ENCODE measurements at regions not wholly inside any gene's neighbourhood (a gene's known extent, or its start where the extent isn't known, plus 50 kb on each side); places are given as distances from the start of the nearest gene placed in this dataset.

GRCh38 chr2:175559613-175560012, 378.1 kb upstream of the ATP5MC3 start:
- no peak overlapping the region for H3K4me3 ChIP-seq
- no peak overlapping the region for H3K4me2 ChIP-seq
- no peak overlapping the region for H3K9ac ChIP-seq
- H3K4me1 ChIP-seq, result no peaks in the 10 kb centered on the region
- H3K36me3 ChIP-seq, result no peaks in the 10 kb centered on the region
- H3K27ac ChIP-seq, result no peak overlapping the region
- H3K9me3 ChIP-seq (replicated peaks in 1 of 11), result no peaks in the 10 kb centered on the region
- no peaks in the 10 kb centered on the region for H4K20me1 ChIP-seq
- no peak for TF ChIP-seq Cebpa-rat (IDR thresholded peaks at IDR 0.05)
- H3K27me3 ChIP-seq, result no peaks in the 10 kb centered on the region

- TF ChIP-seq Cebpa-rat (IDR thresholded peaks at IDR 0.05), result no peak
- no peak overlapping the region for H3K27ac ChIP-seq
- no peak overlapping the region for H3K4me3 ChIP-seq
- H3K4me2 ChIP-seq, result no peak overlapping the region
- H3K9ac ChIP-seq, result no peak overlapping the region
- no peaks in the 10 kb centered on the region for H4K20me1 ChIP-seq
- H3K27me3 ChIP-seq, result no peaks in the 10 kb centered on the region
- H3K36me3 ChIP-seq, result no peaks in the 10 kb centered on the region
- H3K4me1 ChIP-seq, result peaks cover 0 to 9% (median 0%) of the 10 kb centered on the region in 10 experiments; a peak in 3 of 20 replicates
- no peaks in the 10 kb centered on the region for H3K9me3 ChIP-seq (replicated peaks in 1 of 11)
Measured at GRCh38 chr2:175557810-175558377, 376.4 kb upstream of the ATP5MC3 start.

GRCh38 chr2:175553910-175554309, 372.4 kb upstream of the ATP5MC3 start:
- Histone ChIP-seq H3K27me3 (no peaks in the 10 kb centered on the region), H3K4me2 (no peak overlapping the region), H3K36me3 (no peaks in the 10 kb centered on the region), H3K4me1 (peaks cover 0 to 14% (median 0%) of the 10 kb centered on the region in 10 experiments; a peak in 3 of 20 replicates), H3K9me3 (replicated peaks in 1 of 11) (no peaks in the 10 kb centered on the region), H4K20me1 (no peaks in the 10 kb centered on the region), H3K4me3 (no peak overlapping the region), H3K9ac (no peak overlapping the region), H3K27ac (no peak overlapping the region)
- no peak for TF ChIP-seq Cebpa-rat (IDR thresholded peaks at IDR 0.05)

GRCh38 chr2:175552902-175553301, 371.4 kb upstream of the ATP5MC3 start:
- no peaks in the 10 kb centered on the region for H3K27me3 ChIP-seq
- H3K4me2 ChIP-seq, result peak overlapping the region in 2 of 11 experiments; percentile 27 to 59; a peak in 4 of 22 replicates
- no peak for TF ChIP-seq Cebpa-rat (IDR thresholded peaks at IDR 0.05)
- H3K36me3 ChIP-seq, result no peaks in the 10 kb centered on the region
- no peak overlapping the region for H3K9ac ChIP-seq
- no peaks in the 10 kb centered on the region for H3K9me3 ChIP-seq (replicated peaks in 1 of 11)
- H4K20me1 ChIP-seq, result no peaks in the 10 kb centered on the region
- peaks cover 0 to 14% (median 0%) of the 10 kb centered on the region in 10 experiments; a peak in 3 of 20 replicates for H3K4me1 ChIP-seq
- H3K27ac ChIP-seq, result no peak overlapping the region
- no peak overlapping the region for H3K4me3 ChIP-seq

- H4K20me1 ChIP-seq, result no peaks in the 10 kb centered on the region
- H3K9ac ChIP-seq, result no peak overlapping the region
- H3K9me3 ChIP-seq (replicated peaks in 1 of 11), result peaks cover 0 to 13% (median 8%) of the 10 kb centered on the region in 11 experiments; a peak in 9 of 22 replicates
- no peak overlapping the region for H3K4me2 ChIP-seq
- H3K36me3 ChIP-seq, result no peaks in the 10 kb centered on the region
- TF ChIP-seq Cebpa-rat (IDR thresholded peaks at IDR 0.05), result no peak
- no peak overlapping the region for H3K4me3 ChIP-seq
- peaks cover 0 to 12% (median 7%) of the 10 kb centered on the region in 10 experiments; a peak in 16 of 20 replicates for H3K4me1 ChIP-seq
- H3K27me3 ChIP-seq, result no peaks in the 10 kb centered on the region
- no peak overlapping the region for H3K27ac ChIP-seq
Measured at GRCh38 chr2:175540421-175540820, 358.9 kb upstream of the ATP5MC3 start.

GRCh38 chr2:175539122-175539521, 357.6 kb upstream of the ATP5MC3 start:
- H3K9me3 ChIP-seq (replicated peaks in 1 of 11), result peaks cover 0 to 19% (median 8%) of the 10 kb centered on the region in 11 experiments; a peak in 11 of 22 replicates
- TF ChIP-seq Cebpa-rat (IDR thresholded peaks at IDR 0.05), result no peak
- H3K4me2 ChIP-seq, result no peak overlapping the region
- H3K4me3 ChIP-seq, result no peak overlapping the region
- H3K4me1 ChIP-seq, result peaks cover 0 to 17% (median 12%) of the 10 kb centered on the region in 10 experiments; a peak in 16 of 20 replicates
- no peak overlapping the region for H3K9ac ChIP-seq
- H3K27ac ChIP-seq, result no peak overlapping the region
- no peaks in the 10 kb centered on the region for H3K36me3 ChIP-seq
- H4K20me1 ChIP-seq, result no peaks in the 10 kb centered on the region
- no peaks in the 10 kb centered on the region for H3K27me3 ChIP-seq

- H3K27ac ChIP-seq, result peak overlapping the region in 2 of 11 experiments; percentile 21 to 33; a peak in 2 of 22 replicates
- no peak overlapping the region for H3K9ac ChIP-seq
- no peaks in the 10 kb centered on the region for H4K20me1 ChIP-seq
- no peak overlapping the region for H3K4me3 ChIP-seq
- peaks cover 0 to 17% (median 12%) of the 10 kb centered on the region in 10 experiments; a peak in 16 of 20 replicates for H3K4me1 ChIP-seq
- H3K27me3 ChIP-seq, result no peaks in the 10 kb centered on the region
- H3K4me2 ChIP-seq, result peak overlapping the region in 9 of 11 experiments; percentile 28 to 60 (median 43); a peak in 18 of 22 replicates
- no peaks in the 10 kb centered on the region for H3K36me3 ChIP-seq
- TF ChIP-seq Cebpa-rat (IDR thresholded peaks at IDR 0.05), result no peak
- peaks cover 0 to 7% (median 0%) of the 10 kb centered on the region in 11 experiments; a peak in 4 of 22 replicates for H3K9me3 ChIP-seq (replicated peaks in 1 of 11)
Measured at GRCh38 chr2:175536059-175536458, 354.5 kb upstream of the ATP5MC3 start.

- H3K9ac ChIP-seq, result no peak overlapping the region
- no peak for TF ChIP-seq Cebpa-rat (IDR thresholded peaks at IDR 0.05)
- H3K27ac ChIP-seq, result peak overlapping the region in 4 of 11 experiments; percentile 7 to 33 (median 18); a peak in 3 of 22 replicates
- no peak overlapping the region for H3K4me3 ChIP-seq
- peak overlapping the region in 9 of 11 experiments; percentile 28 to 60 (median 43); a peak in 18 of 22 replicates for H3K4me2 ChIP-seq
- peaks cover 0 to 7% (median 0%) of the 10 kb centered on the region in 11 experiments; a peak in 4 of 22 replicates for H3K9me3 ChIP-seq (replicated peaks in 1 of 11)
- H4K20me1 ChIP-seq, result no peaks in the 10 kb centered on the region
- H3K36me3 ChIP-seq, result no peaks in the 10 kb centered on the region
- peaks cover 0 to 17% (median 12%) of the 10 kb centered on the region in 10 experiments; a peak in 16 of 20 replicates for H3K4me1 ChIP-seq
- no peaks in the 10 kb centered on the region for H3K27me3 ChIP-seq
Measured at GRCh38 chr2:175535631-175536030, 354.1 kb upstream of the ATP5MC3 start.

GRCh38 chr2:175525975-175526374, 344.5 kb upstream of the ATP5MC3 start:
- H3K4me3 ChIP-seq, result no peak overlapping the region
- no peak overlapping the region for H3K4me2 ChIP-seq
- no peaks in the 10 kb centered on the region for H3K36me3 ChIP-seq
- no peaks in the 10 kb centered on the region for H4K20me1 ChIP-seq
- H3K9me3 ChIP-seq (replicated peaks in 1 of 11), result no peaks in the 10 kb centered on the region; a peak in 1 of 22 replicates
- H3K27ac ChIP-seq, result no peak overlapping the region
- TF ChIP-seq Cebpa-rat (IDR thresholded peaks at IDR 0.05), result no peak
- no peaks in the 10 kb centered on the region for H3K27me3 ChIP-seq
- H3K4me1 ChIP-seq, result no peaks in the 10 kb centered on the region
- H3K9ac ChIP-seq, result no peak overlapping the region

GRCh38 chr2:175523001-175523400, 341.5 kb upstream of the ATP5MC3 start:
- H3K9ac ChIP-seq, result no peak overlapping the region
- TF ChIP-seq Cebpa-rat (IDR thresholded peaks at IDR 0.05), result no peak
- no peaks in the 10 kb centered on the region for H4K20me1 ChIP-seq
- no peak overlapping the region for H3K4me2 ChIP-seq
- no peaks in the 10 kb centered on the region for H3K9me3 ChIP-seq (replicated peaks in 1 of 11)
- H3K27me3 ChIP-seq, result no peaks in the 10 kb centered on the region
- no peak overlapping the region for H3K27ac ChIP-seq
- H3K36me3 ChIP-seq, result no peaks in the 10 kb centered on the region
- H3K4me1 ChIP-seq, result no peaks in the 10 kb centered on the region
- no peak overlapping the region for H3K4me3 ChIP-seq

All from BLaER1 treated with 17β-estradiol and CSF1 and Interleukin-3, amounts not matched to agents 10 nM and 100 nM (cell line).